ENCODE measurements at regions not wholly inside any gene's neighbourhood (a gene's known extent, or its start where the extent isn't known, plus 50 kb on each side); places are given as distances from the start of the nearest gene placed in this dataset.

DNA sequence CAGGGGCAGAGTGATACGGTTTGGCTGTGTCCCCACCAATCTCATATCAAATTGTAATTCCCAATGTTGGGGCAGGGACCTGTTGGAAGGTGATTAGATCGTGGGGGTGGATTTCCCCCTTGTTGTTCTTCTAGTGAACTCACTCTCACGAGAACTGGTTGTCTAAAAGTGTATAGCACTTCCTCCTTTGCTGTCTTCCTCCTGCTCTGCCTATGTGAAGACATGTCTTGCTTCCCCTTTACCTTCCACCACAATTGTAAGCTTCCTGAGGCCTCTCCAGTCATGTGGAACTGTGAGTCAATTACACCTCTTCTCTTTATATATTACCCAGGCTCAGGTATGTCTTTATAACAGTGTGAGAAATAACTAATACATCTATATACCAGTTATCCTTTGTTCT lies 706.4 kb upstream of the KLHL1 start:
- FAIRE-seq, result no peak
- TF ChIP-seq POLR2A (IDR thresholded peaks at IDR 0.05; ENCODE audit: low read depth, low read length) (no peak), TAF1 (IDR thresholded peaks at IDR 0.05; ENCODE audit: borderline replicate concordance, low read depth, low read length) (no peak), POLR2AphosphoS5 (IDR thresholded peaks at IDR 0.05; ENCODE audit: low read depth, low read length) (no peak)
- no peak for DNase-seq (ENCODE audit: insufficient read length)

DNA sequence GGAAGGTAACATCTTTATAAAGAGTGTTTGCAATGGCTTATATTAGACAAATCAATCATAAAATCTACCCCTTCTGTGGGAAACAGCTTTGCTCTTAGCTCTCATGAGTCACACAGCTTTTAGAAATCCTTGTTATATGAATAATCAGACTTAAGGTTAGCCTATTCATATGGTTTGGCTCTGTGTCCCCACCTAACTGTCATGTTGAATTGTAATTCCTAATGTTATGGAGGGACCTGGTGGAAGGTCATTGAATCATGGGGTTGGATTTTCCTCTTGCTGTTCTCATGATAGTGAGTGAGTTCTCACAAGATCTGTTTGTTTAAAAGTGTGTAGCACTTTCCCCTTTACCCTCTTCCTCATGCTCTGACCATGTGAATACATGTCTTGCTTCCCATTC lies 704.2 kb upstream of the KLHL1 start:
- no peak for FAIRE-seq
- TF ChIP-seq TAF1 (IDR thresholded peaks at IDR 0.05; ENCODE audit: borderline replicate concordance, low read depth, low read length) (no peak), POLR2AphosphoS5 (IDR thresholded peaks at IDR 0.05; ENCODE audit: low read depth, low read length) (no peak), POLR2A (IDR thresholded peaks at IDR 0.05; ENCODE audit: low read depth, low read length) (no peak)
- no peak for DNase-seq (ENCODE audit: insufficient read length)

DNA sequence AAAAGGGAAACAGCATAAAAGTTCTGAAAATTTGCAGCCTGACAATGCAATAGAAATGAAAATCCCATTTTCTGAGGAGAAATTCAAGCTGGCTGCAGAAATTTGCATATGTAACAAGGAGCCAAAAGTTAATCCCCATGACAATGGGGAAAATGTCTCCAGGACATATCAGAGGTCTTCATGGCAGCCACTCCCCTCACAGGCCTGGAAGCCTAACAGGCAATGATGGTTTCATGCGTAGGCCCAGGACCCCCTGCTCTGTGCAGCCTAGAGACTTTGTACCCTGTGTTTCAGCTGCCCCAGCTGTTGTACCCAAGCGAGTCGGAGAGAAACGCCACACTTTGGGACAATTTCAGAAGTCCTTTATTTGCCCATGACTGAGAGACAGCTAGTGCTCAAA lies 701.3 kb upstream of the KLHL1 start:
- TF ChIP-seq POLR2A (IDR thresholded peaks at IDR 0.05; ENCODE audit: low read depth, low read length) (no peak), POLR2AphosphoS5 (IDR thresholded peaks at IDR 0.05; ENCODE audit: low read depth, low read length) (no peak), TAF1 (IDR thresholded peaks at IDR 0.05; ENCODE audit: borderline replicate concordance, low read depth, low read length) (no peak)
- DNase-seq (ENCODE audit: insufficient read length) (no peak), FAIRE-seq (no peak)

DNA sequence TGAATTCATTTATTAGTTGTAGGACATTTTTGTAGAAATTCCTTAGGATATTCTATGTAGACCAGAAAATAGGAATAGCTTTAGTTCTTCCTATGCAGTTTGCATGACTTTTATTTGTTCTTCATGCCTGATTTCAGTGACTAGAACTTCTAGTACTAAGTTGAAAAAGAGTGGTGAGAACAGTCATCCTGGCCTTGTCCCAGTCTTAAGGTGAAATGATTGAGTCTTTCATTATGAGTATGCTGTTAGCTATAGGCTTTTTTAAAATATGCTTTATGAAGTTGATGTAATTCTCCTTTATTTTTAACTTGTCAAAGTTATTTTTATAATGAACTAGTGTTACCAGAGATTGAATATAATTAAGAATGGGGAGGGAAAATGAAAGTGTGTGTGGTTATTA lies 690.1 kb upstream of the KLHL1 start:
- TF ChIP-seq TAF1 (IDR thresholded peaks at IDR 0.05; ENCODE audit: borderline replicate concordance, low read depth, low read length) (no peak), POLR2A (IDR thresholded peaks at IDR 0.05; ENCODE audit: low read depth, low read length) (no peak), POLR2AphosphoS5 (IDR thresholded peaks at IDR 0.05; ENCODE audit: low read depth, low read length) (no peak)
- no peak for FAIRE-seq
- no peak for DNase-seq (ENCODE audit: insufficient read length)

DNA sequence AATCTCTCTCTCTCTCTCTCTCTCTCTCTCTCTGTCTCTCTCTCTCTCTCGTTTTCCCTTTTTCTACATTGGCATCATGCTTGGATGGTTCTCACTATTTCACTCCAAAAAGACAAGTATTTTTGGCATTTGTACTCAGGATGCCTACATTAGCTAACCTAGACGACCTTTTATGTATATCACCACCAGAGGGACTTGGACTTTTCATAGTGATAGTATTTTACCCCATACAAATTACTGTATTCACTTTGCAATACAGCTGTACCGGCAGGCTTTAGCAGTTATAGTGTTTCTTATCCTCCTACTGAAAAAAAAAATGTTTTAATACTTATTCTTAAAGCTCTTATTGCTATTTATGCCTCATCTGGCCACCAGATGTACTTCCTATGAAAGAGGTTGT lies 687.2 kb upstream of the KLHL1 start:
- no peak for FAIRE-seq

GRCh38 chr13:70792121-70792520 lies 683.9 kb upstream of the KLHL1 start:
- DNase-seq (ENCODE audit: insufficient read length) (no peak), FAIRE-seq (no peak)
- TF ChIP-seq POLR2AphosphoS5 (IDR thresholded peaks at IDR 0.05; ENCODE audit: low read depth, low read length), result no peak
- no peak for TF ChIP-seq TAF1 (IDR thresholded peaks at IDR 0.05; ENCODE audit: borderline replicate concordance, low read depth, low read length)
- TF ChIP-seq POLR2A (IDR thresholded peaks at IDR 0.05; ENCODE audit: low read depth, low read length), result no peak

More for the DNA sequence above, 687.2 kb upstream of the KLHL1 start:
- TF ChIP-seq TAF1 (IDR thresholded peaks at IDR 0.05; ENCODE audit: borderline replicate concordance, low read depth, low read length) (no peak), POLR2A (IDR thresholded peaks at IDR 0.05; ENCODE audit: low read depth, low read length) (no peak), POLR2AphosphoS5 (IDR thresholded peaks at IDR 0.05; ENCODE audit: low read depth, low read length) (no peak)
- no peak for DNase-seq (ENCODE audit: insufficient read length)

- TF ChIP-seq POLR2A (IDR thresholded peaks at IDR 0.05; ENCODE audit: low read depth, low read length) (no peak), POLR2AphosphoS5 (IDR thresholded peaks at IDR 0.05; ENCODE audit: low read depth, low read length) (no peak), TAF1 (IDR thresholded peaks at IDR 0.05; ENCODE audit: borderline replicate concordance, low read depth, low read length) (no peak)
- FAIRE-seq, result no peak
- DNase-seq (ENCODE audit: insufficient read length), result no peak
Observed at GRCh38 chr13:70789751-70790150, 681.5 kb upstream of the KLHL1 start.

DNA sequence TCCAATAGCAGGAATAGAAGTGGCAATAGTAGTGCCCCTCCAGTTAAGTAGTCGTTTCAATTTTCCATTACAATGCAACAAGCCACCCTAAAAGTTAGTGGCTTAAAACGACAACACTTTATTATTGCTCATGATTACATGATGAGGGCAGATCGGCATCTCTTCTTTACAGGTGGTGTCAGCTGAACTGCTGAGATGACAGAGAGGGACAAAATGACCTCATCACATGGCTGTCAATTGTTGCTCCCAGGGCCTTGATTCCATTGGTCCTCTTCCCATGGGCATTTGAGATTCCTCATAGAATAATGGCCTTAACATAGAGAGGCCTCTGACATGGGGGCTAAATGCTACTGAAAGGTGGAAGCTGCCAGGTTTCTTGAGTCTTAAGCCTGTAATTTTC lies 679.8 kb upstream of the KLHL1 start:
- TF ChIP-seq POLR2AphosphoS5 (IDR thresholded peaks at IDR 0.05; ENCODE audit: low read depth, low read length) (no peak), POLR2A (IDR thresholded peaks at IDR 0.05; ENCODE audit: low read depth, low read length) (no peak), TAF1 (IDR thresholded peaks at IDR 0.05; ENCODE audit: borderline replicate concordance, low read depth, low read length) (no peak)
- DNase-seq (ENCODE audit: insufficient read length) (no peak), FAIRE-seq (no peak)

DNA sequence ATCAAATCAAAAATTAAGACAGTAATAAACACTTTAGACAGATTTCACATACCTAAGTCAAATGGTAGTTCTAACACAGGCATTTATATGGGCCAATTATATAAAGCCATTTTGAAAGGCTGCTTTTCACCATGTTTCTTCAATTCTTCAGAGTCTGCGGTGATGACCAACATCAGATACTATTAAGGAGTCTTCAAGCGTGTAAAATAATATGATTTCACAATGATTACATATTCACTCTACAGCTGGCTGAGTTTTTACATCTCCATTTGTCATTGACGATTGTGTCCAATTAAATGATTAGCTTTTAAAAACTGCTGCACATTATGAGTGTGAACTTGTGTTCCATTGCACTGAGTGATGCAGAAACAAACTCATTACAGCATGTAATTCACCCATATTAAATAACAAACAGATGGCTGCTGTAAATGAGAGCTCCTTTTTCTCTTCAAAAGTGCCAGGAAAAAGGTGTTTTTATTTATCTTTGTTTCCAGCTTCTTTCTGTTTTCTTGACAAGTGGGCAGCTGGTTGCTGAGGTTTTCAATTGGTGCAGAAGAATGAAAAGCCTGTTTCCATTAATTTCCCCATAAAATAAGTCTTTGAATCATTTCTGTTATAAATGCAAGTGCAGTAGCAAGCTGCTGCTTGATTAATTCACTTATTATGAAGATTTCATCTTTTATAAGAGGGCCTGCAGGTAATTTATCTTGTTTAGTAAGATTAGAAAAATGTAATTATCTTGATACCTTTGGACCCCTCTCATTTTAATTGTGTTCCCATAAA lies 676.1 kb upstream of the KLHL1 start:
- no peak for FAIRE-seq
- no peak for DNase-seq (ENCODE audit: insufficient read length)
- TF ChIP-seq POLR2AphosphoS5 (IDR thresholded peaks at IDR 0.05; ENCODE audit: low read depth, low read length), result no peak
- no peak for TF ChIP-seq POLR2A (IDR thresholded peaks at IDR 0.05; ENCODE audit: low read depth, low read length)
- no peak for TF ChIP-seq TAF1 (IDR thresholded peaks at IDR 0.05; ENCODE audit: borderline replicate concordance, low read depth, low read length)

GRCh38 chr13:70769817-70770216 lies 661.6 kb upstream of the KLHL1 start:
- FAIRE-seq, result no peak
- no peak for DNase-seq (ENCODE audit: insufficient read length)
- TF ChIP-seq POLR2AphosphoS5 (IDR thresholded peaks at IDR 0.05; ENCODE audit: low read depth, low read length) (no peak), TAF1 (IDR thresholded peaks at IDR 0.05; ENCODE audit: borderline replicate concordance, low read depth, low read length) (no peak), POLR2A (IDR thresholded peaks at IDR 0.05; ENCODE audit: low read depth, low read length) (no peak)

DNA sequence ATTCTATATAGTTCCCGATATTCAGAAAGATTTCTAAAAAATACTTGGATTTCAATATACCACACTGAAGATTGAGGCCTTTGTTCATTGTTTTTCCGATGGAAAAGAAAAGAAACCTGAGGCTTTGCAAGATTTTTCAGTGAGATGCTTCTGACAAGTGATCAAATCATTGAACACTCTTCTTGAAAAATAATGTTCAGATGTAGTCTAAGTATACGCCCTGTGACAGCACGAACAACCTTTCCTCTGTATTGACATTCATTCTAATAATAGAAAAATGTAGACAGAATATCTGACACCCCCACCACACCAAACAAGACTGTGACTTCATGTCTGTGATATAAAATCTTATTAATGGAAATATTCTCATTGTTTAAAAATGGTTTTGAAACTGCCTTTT lies 650.7 kb upstream of the KLHL1 start:
- FAIRE-seq, result no peak
- no peak for DNase-seq (ENCODE audit: insufficient read length)
- TF ChIP-seq TAF1 (IDR thresholded peaks at IDR 0.05; ENCODE audit: borderline replicate concordance, low read depth, low read length), result no peak
- no peak for TF ChIP-seq POLR2A (IDR thresholded peaks at IDR 0.05; ENCODE audit: low read depth, low read length)
- TF ChIP-seq POLR2AphosphoS5 (IDR thresholded peaks at IDR 0.05; ENCODE audit: low read depth, low read length), result no peak

DNA sequence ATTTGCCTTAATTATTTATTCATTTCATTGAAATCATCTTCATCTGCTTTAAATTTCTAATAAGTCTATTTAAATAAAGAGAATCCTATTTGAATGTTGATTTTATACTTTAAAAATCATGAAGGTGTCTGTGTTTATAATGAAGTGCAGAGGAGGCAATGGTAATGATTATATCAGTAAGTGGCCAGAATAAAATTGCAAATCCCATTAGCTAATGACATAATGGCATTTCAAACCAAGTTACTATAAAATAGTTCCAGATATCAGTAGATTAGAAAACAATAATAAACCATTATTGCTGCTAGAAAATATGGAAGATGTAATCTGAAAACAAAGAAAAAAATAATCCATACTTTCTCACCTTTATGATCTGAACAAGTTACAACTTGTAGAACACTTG lies 647.8 kb upstream of the KLHL1 start:
- FAIRE-seq (no peak), DNase-seq (ENCODE audit: insufficient read length) (no peak)
- TF ChIP-seq POLR2AphosphoS5 (IDR thresholded peaks at IDR 0.05; ENCODE audit: low read depth, low read length) (no peak), TAF1 (IDR thresholded peaks at IDR 0.05; ENCODE audit: borderline replicate concordance, low read depth, low read length) (no peak), POLR2A (IDR thresholded peaks at IDR 0.05; ENCODE audit: low read depth, low read length) (no peak)
